NT2/D1 (cell line): ENCODE measurements at regions not wholly inside any gene's neighbourhood (a gene's known extent, or its start where the extent isn't known, plus 50 kb on each side); places are given as distances from the start of the nearest gene placed in this dataset.

ENCODE experiments used
- DNase-seq: peaks from one replicate; pipeline ENCODE4 v3.0.0-alpha.2; 2011; ENCODE audit warnings: low read depth, low spot score
- H3K27me3 ChIP-seq: 2 replicates; pipeline ENCODE4 v1.6.0; 2011; ENCODE audit warnings: mild to moderate bottlenecking; ENCODE audit not compliant: insufficient read length, insufficient read depth
- H3K36me3 ChIP-seq: 2 replicates; pipeline ENCODE4 v1.6.1; 2011; ENCODE audit warnings: mild to moderate bottlenecking, low read length, mixed read lengths; ENCODE audit not compliant: insufficient read depth, insufficient read length
- H3K4me1 ChIP-seq: 2 replicates; pipeline ENCODE4 v1.5.1; 2011; ENCODE audit not compliant: insufficient read depth, insufficient read length
- H3K4me3 ChIP-seq: 2 replicates; pipeline ENCODE4 v1.5.1; 2011; ENCODE audit warnings: low read depth; ENCODE audit not compliant: insufficient read length
- H3K9ac ChIP-seq: 2 replicates; pipeline ENCODE4 v1.6.0; 2011; ENCODE audit warnings: low read depth; ENCODE audit not compliant: insufficient read length
- H3K9me3 ChIP-seq: 2 replicates; pipeline ENCODE4 v1.5.1; 2011; ENCODE audit warnings: mild to moderate bottlenecking, low read length; ENCODE audit not compliant: insufficient read depth
- SUZ12 ChIP-seq: IDR thresholded peaks from 2 replicates; pipeline ENCODE4 v1.6.1; 2011; ENCODE audit not compliant: insufficient read length, insufficient read depth; ENCODE audit errors: extremely low read depth
- YY1 ChIP-seq: IDR thresholded peaks from 2 replicates; pipeline ENCODE4 v1.6.1; 2011; ENCODE audit not compliant: insufficient read length, insufficient read depth
- ZNF274 ChIP-seq: IDR thresholded peaks from 2 replicates; pipeline ENCODE4 v1.6.1; 2011; ENCODE audit warnings: mild to moderate bottlenecking, low read depth, low read length

DNA sequence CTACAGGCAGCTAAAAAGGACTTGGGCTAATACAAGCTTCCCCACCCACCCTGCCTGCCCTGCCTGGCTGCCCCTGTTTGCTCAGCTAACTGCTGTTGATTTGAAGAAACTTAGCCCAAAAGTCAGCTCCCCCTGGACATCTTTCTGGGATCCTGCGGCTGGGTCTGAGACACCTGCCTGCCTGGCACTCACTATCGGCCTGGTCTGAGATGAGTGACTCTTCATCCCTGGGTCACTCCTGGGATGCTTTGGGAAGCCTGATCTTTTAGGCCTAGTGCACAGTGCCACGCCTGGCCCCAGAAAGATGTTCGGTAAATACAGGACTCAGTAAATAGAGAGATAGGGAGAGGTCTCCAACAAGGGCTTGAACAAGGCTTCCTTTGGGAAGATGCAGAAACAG is 211.3 kb upstream of the DIO3 start:
- no peak for DNase-seq
- H3K9ac ChIP-seq = no peak overlapping the region
- peaks cover 13% of the 10 kb centered on the region; the same call in 1 of the 2 replicates for H3K9me3 ChIP-seq
- TF ChIP-seq ZNF274 (no peak), SUZ12 (no peak), YY1 (no peak)
- H3K4me3 ChIP-seq = no peak overlapping the region
- H3K36me3 ChIP-seq = no peaks in the 10 kb centered on the region
- H3K4me1 ChIP-seq = peaks cover 2% of the 10 kb centered on the region
- no peaks in the 10 kb centered on the region for H3K27me3 ChIP-seq

DNA sequence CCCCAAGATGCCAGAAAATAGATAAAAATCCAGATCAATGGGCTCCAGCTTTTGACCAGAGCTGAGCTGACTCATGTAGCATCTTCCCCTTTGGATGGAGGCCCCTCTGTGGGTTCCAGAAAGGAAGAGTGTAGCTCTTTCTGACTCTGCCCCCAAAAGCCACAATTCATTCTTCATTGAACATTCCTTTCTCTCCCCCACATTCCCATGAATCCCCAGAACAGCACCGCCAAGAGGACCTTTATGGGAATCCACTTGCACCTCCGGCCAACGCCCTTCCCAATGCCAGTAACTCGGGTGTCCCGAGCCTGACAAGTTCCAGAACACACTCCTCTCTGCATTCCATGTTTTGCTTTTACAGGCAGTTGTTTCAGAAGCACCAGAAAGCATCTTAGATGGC is 210.6 kb upstream of the DIO3 start:
- peaks cover 13% of the 10 kb centered on the region; the same call in 1 of the 2 replicates for H3K9me3 ChIP-seq
- no peak overlapping the region for H3K9ac ChIP-seq
- TF ChIP-seq YY1 (no peak), ZNF274 (no peak), SUZ12 (no peak)
- peaks cover 2% of the 10 kb centered on the region for H3K4me1 ChIP-seq
- no peak for DNase-seq
- H3K36me3 ChIP-seq = no peaks in the 10 kb centered on the region
- H3K4me3 ChIP-seq = no peak overlapping the region
- H3K27me3 ChIP-seq = no peaks in the 10 kb centered on the region

DNA sequence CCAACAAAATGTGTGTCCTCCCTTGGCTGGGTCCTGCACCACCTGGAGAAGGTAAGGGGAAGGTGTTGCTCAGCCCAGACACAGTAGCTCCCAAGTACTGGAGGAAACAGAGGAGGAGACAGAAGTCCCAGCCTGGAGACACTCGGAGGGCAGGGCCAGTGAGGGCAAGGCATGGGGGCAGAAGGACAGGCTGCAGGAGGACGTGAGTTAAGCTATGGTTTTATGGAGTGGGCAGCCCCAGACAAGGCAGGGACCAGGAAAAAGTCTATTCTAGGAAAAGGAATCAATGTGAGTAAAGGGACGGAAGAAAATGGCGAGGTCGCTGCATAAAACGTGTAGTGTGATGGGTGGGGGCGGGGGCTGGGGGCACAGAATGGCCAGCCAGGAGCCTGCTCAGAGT is 210.1 kb upstream of the DIO3 start:
- TF ChIP-seq YY1 (no peak), ZNF274 (no peak), SUZ12 (no peak)

DNA sequence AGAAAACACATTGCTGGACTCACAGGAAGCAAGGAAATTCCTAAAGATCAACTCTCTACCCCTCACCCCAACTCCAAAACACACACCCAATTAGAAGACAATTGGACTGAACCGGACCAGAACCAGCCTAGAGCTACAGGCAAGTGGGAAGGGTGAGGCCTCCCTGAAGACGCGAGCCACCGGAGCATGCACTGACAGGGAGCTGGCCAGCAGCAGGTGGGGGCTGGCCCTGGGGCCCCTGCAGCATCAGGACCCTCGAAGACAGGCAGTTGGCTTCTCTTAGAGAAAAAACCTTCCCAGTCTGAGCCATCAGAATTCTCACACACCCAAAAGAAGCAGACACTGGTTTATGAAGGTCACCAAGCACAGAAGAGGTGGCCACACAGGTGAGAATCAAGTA is 209.5 kb upstream of the DIO3 start:
- no peak overlapping the region for H3K4me3 ChIP-seq
- peaks cover 13% of the 10 kb centered on the region; the same call in 1 of the 2 replicates for H3K9me3 ChIP-seq
- peaks cover 2% of the 10 kb centered on the region for H3K4me1 ChIP-seq
- DNase-seq = no peak
- TF ChIP-seq YY1 (no peak), ZNF274 (no peak), SUZ12 (no peak)
- no peaks in the 10 kb centered on the region for H3K27me3 ChIP-seq
- no peaks in the 10 kb centered on the region for H3K36me3 ChIP-seq
- no peak overlapping the region for H3K9ac ChIP-seq

More for the DNA sequence above, 210.1 kb upstream of the DIO3 start:
- H3K9me3 ChIP-seq = peaks cover 13% of the 10 kb centered on the region; the same call in 1 of the 2 replicates
- no peak overlapping the region for H3K9ac ChIP-seq
- H3K27me3 ChIP-seq = no peaks in the 10 kb centered on the region
- peaks cover 2% of the 10 kb centered on the region for H3K4me1 ChIP-seq
- H3K4me3 ChIP-seq = no peak overlapping the region
- DNase-seq = no peak
- H3K36me3 ChIP-seq = no peaks in the 10 kb centered on the region

DNA sequence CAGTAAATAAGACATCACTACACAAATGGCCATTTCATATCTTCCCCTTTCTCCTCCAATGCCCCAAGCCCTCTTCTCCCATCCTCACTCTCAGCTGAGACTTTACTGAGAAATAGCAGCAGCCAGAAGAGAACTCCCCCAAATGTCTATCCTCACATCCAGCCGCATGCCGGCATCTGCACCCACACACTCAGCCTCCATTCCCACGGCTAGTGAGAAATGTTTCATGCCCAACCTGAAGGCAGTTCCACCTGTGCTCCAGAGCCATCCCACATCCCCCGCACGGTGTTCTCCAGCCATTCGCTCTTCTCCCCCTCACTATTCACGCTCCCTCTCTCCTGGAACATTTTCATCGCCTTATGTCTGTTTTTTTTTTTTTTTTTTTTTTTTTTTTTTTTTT is 208.7 kb upstream of the DIO3 start:
- H3K27me3 ChIP-seq = no peaks in the 10 kb centered on the region
- H3K4me1 ChIP-seq = peaks cover 2% of the 10 kb centered on the region
- H3K36me3 ChIP-seq = no peaks in the 10 kb centered on the region
- DNase-seq = no peak
- H3K4me3 ChIP-seq = no peak overlapping the region
- H3K9ac ChIP-seq = no peak overlapping the region
- peaks cover 13% of the 10 kb centered on the region; the same call in 1 of the 2 replicates for H3K9me3 ChIP-seq
- TF ChIP-seq ZNF274 = no peak
- no peak for TF ChIP-seq SUZ12
- no peak for TF ChIP-seq YY1

DNA sequence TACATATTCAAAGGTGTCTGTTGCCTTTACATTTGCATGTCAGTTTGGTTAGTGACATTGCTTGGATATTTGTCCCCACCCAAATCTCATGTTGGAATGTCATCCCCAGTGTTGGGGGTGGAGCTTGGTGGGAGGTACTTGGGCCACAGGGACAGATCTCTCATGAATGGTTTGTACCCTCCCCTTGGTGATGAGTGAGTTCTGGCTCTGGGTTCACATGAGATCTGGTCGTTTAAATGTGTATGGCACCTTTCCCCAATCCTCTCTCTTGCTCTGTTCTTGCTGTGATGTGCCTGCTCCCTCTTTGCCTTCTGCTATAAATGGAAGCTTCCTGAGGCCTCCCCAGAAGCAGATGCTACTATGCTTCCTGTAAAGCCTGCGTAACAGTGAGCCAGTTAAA is 207.9 kb upstream of the DIO3 start:
- TF ChIP-seq ZNF274 = no peak
- no peak for TF ChIP-seq YY1
- TF ChIP-seq SUZ12 = no peak
- no peaks in the 10 kb centered on the region for H3K27me3 ChIP-seq
- H3K4me1 ChIP-seq = peaks cover 2% of the 10 kb centered on the region
- no peak overlapping the region for H3K9ac ChIP-seq
- H3K9me3 ChIP-seq = peaks cover 10% of the 10 kb centered on the region; the same call in 1 of the 2 replicates
- H3K4me3 ChIP-seq = no peak overlapping the region
- H3K36me3 ChIP-seq = no peaks in the 10 kb centered on the region
- no peak for DNase-seq

DNA sequence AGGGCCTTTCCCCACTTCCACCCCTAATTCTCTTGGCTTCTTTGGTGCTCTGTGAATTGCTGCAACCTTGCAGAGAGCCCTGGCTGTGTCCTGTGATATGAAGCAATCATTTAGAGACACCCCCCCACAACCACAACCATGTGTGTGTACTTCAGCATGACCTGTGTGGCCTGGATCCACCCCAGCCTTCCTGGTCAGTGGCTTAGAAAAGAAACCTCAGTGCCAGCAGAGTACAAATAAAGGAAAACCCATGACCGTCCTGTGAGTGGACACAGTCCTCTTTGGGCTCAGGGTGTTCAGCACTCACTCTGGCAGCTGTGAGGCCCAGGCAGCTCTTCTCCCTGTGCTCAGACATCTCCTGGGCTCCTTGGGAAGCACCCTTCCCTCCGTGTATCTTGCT is 206.6 kb upstream of the DIO3 start:
- Histone ChIP-seq H3K9me3 (no peaks in the 10 kb centered on the region), H3K9ac (no peak overlapping the region), H3K27me3 (no peaks in the 10 kb centered on the region), H3K4me1 (peaks cover 5% of the 10 kb centered on the region), H3K36me3 (no peaks in the 10 kb centered on the region), H3K4me3 (no peak overlapping the region)
- no peak for TF ChIP-seq ZNF274
- TF ChIP-seq YY1 = no peak
- TF ChIP-seq SUZ12 = no peak
- DNase-seq = no peak

DNA sequence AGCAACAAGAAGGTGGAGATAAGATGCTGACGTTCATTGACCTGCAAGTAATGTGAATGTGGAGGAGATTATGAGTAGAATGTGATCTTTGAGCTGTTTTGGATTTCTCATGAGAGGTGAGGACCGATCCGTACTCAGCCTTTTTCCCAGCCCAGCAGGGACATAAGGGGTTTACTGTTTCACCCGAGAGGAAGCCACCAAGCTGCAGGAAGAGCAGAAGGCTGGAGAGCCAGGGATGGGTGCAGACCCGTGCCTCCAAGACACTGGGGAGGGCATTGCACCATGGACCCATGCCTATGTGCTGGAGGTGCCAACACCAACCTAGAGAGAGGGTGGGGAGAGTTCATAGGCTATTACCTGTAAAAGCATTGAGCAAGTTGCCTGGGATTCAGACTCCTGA is 206.0 kb upstream of the DIO3 start:
- Histone ChIP-seq H3K36me3 (no peaks in the 10 kb centered on the region), H3K9ac (no peak overlapping the region), H3K27me3 (no peaks in the 10 kb centered on the region), H3K4me3 (no peak overlapping the region), H3K9me3 (no peaks in the 10 kb centered on the region), H3K4me1 (peaks cover 6% of the 10 kb centered on the region)
- TF ChIP-seq ZNF274 = no peak
- no peak for TF ChIP-seq SUZ12
- TF ChIP-seq YY1 = no peak
- DNase-seq = no peak
